ENCODE measurements at regions not wholly inside any gene's neighbourhood (a gene's known extent, or its start where the extent isn't known, plus 50 kb on each side); places are given as distances from the start of the nearest gene placed in this dataset.

DNA sequence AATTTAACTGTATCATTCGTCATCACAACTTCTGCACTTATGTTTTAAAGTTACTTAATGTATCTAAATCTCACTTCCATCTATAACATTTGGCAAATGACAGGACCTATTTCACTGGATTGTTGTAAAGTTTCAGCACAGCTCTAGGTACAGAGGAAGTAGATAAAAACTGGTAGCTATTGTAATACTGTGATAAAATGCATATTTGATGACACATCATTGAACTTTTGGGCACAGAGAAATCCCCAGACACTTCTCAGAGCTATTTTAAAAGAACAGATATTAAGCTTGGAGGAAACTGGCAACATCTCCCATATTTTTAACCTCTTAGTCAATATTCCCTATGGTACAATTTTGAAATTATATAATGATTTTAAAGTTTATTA is 138.7 kb downstream of the RFPL4B start:
- no peak overlapping the region for H3K27ac ChIP-seq
- TF ChIP-seq, protein P1, sequence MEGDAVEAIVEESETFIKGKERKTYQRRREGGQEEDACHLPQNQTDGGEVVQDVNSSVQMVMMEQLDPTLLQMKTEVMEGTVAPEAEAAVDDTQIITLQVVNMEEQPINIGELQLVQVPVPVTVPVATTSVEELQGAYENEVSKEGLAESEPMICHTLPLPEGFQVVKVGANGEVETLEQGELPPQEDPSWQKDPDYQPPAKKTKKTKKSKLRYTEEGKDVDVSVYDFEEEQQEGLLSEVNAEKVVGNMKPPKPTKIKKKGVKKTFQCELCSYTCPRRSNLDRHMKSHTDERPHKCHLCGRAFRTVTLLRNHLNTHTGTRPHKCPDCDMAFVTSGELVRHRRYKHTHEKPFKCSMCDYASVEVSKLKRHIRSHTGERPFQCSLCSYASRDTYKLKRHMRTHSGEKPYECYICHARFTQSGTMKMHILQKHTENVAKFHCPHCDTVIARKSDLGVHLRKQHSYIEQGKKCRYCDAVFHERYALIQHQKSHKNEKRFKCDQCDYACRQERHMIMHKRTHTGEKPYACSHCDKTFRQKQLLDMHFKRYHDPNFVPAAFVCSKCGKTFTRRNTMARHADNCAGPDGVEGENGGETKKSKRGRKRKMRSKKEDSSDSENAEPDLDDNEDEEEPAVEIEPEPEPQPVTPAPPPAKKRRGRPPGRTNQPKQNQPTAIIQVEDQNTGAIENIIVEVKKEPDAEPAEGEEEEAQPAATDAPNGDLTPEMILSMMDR (conservative IDR thresholded peaks at IDR 0.05): no peak

DNA sequence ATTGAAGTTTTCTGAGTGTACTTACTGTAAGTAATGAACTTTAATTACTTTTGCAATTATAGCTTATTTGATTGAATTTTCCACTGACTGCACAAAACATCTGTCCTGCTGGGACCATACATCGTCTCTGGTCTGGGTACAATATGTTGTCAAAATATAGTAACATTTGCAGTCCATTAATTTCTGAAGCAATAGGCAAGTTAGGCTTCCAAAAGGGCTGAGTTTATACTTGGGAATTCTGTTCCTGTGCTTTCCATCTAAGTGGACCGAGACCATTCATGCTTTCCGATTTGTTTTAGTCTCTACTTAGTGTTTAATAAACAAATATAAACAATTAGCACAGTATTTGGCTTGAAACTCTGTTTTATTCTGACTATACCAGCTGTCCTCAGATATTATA is 139.3 kb downstream of the RFPL4B start:
- TF ChIP-seq, protein P1 (conservative IDR thresholded peaks at IDR 0.05): no peak
- H3K27ac ChIP-seq: no peak overlapping the region

DNA sequence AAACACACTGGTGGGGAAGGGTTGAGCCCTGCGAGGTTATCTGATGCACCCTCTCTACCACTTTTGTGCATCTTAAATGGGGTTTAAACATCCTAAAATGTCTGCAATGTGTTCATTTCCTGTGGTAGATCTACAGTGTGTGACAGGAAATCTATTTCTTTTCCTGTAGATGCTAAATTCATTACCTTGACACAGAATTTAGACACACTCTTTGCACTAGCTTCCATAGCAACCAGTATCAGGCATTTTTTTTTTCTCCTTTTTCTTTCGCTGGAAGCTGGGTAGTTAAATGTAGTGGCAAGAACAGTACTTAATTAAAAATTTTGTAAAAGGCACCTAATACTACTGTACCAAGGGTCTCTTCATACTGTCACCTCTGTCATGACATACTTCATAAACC is 141.1 kb downstream of the RFPL4B start:
- no peak overlapping the region for H3K27ac ChIP-seq
- TF ChIP-seq, protein P1 (conservative IDR thresholded peaks at IDR 0.05): no peak

GRCh38 chr6:112501705-112502104 is 154.6 kb downstream of the RFPL4B start:
- TF ChIP-seq, protein P1 (conservative IDR thresholded peaks at IDR 0.05): no peak
- H3K27ac ChIP-seq: no peak overlapping the region

- H3K27ac ChIP-seq: no peak overlapping the region
- TF ChIP-seq, protein P1 (conservative IDR thresholded peaks at IDR 0.05): peak; percentile 56
Measured at GRCh38 chr6:112502351-112503090, 155.4 kb downstream of the RFPL4B start.

DNA sequence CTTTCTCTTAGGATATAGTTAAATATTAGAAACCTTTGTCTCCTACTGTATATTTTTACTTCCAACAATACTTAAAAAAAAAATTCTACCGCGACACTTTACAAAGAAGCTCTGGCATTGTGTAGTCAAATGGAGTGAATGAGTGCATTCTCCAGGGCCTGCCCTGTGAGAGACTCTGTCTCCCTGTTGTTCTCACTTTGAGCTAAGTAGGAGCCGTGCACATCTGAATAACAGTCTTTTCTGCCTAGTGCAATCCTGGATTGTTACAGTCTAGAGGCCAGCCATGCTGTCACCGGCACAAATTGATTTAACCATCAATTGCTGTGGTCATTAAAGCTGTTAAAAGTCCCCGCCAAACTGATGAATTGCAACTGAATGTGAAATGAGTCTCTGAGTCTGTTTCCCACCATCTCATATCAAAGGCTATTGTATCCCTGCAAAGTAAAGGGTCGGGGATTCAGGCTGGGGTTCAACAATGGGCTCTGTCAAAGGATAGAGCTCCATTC is 156.0 kb downstream of the RFPL4B start:
- TF ChIP-seq, protein P1 (conservative IDR thresholded peaks at IDR 0.05): no peak; the same call in 1 of the 2 replicates
- no peak overlapping the region for H3K27ac ChIP-seq

DNA sequence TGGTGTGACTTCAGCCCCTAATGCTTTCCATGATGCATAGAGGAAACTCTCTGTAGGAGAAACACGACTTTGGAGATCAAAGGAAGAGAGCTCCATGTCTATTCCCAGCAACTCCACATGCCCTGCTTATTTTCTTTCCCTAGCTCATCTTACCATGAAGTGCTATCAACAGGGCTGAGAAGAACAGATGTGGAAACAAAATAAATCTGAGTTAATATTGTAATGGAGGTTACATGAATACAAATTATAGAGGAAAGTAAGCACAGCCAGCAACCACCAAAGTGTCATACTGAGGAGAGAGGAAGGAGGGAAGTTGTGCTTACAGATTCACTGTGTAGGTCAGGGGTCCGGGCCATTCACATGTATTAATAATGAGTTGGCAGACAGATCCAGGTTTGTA is 157.5 kb downstream of the RFPL4B start:
- TF ChIP-seq, protein P1 (conservative IDR thresholded peaks at IDR 0.05): no peak

More for the DNA sequence above, 157.5 kb downstream of the RFPL4B start:
- H3K27ac ChIP-seq: no peak overlapping the region
